Endothelial cell of umbilical vein (primary cell): ENCODE measurements at regions not wholly inside any gene's neighbourhood (a gene's known extent, or its start where the extent isn't known, plus 50 kb on each side); places are given as distances from the start of the nearest gene placed in this dataset.

Experiments
- BruUV-seq: library from RNA; stranded (reverse); fragments of 400-500 nt; replicated peaks from 2 replicates; lab custom pipeline; 2021; lab: Mats Ljungman, UMichigan
- CTCF ChIA-PET: fragments of 300-600, 350-600 bp; sonication (Branson Sonifier 250); formaldehyde crosslinking; loops from one replicate; lab custom pipeline; 2021; ENCODE audit warnings: antibody characterized with exemption, inconsistent platforms; lab: Charles Lee
- POLR2A ChIA-PET: fragments of 300-600, 350-600 bp; sonication (Branson Sonifier 250); formaldehyde crosslinking; loops from one replicate; lab custom pipeline; 2021; ENCODE audit warnings: antibody characterized with exemption, inconsistent platforms; lab: Charles Lee
- DNase-seq: peaks from one replicate; pipeline ENCODE4 v3.0.0-alpha.2; 2011; ENCODE audit warnings: low read depth, low spot score
- FAIRE-seq: peaks from 2 replicates; lab custom pipeline; 2011; peaks lifted over from hg19 to GRCh38; lab: Jason Lieb, UNC
- H2AFZ ChIP-seq: 2 replicates; pipeline ENCODE4 v1.6.0; 2012; ENCODE audit warnings: low read depth, low read length, control low read depth, inconsistent platforms
- H3K27ac ChIP-seq: 2 replicates; pipeline ENCODE4 v1.5.1; 2011; ENCODE audit warnings: low read depth, mild to moderate bottlenecking, control low read depth, low read length, moderate library complexity; ENCODE audit not compliant: insufficient read depth
- H3K27me3 ChIP-seq, 2 experiments: 2 replicates each; pipeline versions ENCODE4 v1.6.0 to v1.6.1; 2011; ENCODE audit warnings: low read length in 2 of 2, mixed read lengths in 1 of 2; ENCODE audit not compliant: control insufficient read depth in 2 of 2, insufficient read depth in 2 of 2
- H3K36me3 ChIP-seq, 2 experiments: 2 replicates in 1 of 2; 3 replicates in 1 of 2; pipeline ENCODE4 v1.5.1; 2011; ENCODE audit warnings: low read length in 2 of 2, mild to moderate bottlenecking in 1 of 2, moderate library complexity in 1 of 2; ENCODE audit not compliant: control insufficient read depth in 2 of 2, insufficient read depth in 2 of 2; ENCODE audit errors: extremely low read depth in 1 of 2
- H3K4me1 ChIP-seq: 3 replicates; pipeline ENCODE4 v1.5.1; 2011; ENCODE audit warnings: mild to moderate bottlenecking, low read length; ENCODE audit not compliant: control insufficient read depth, insufficient read depth; ENCODE audit errors: extremely low read depth
- H3K4me2 ChIP-seq: 2 replicates; pipeline ENCODE4 v1.6.1; 2011; ENCODE audit warnings: low read length, control low read depth, mixed read lengths; ENCODE audit not compliant: insufficient read depth
- H3K4me3 ChIP-seq, 3 experiments: fragments of 200-600 bp in 1 of 3; sonication (generic), shearing (Covaris generic) in 1 of 3; replicated peaks in 1 of 3; 2 replicates each; pipeline ENCODE4 v1.5.1; 2011 to 2016; ENCODE audit warnings: control low read depth in 3 of 3, low read length in 3 of 3, mild to moderate bottlenecking in 2 of 3, inconsistent platforms in 1 of 3, low read depth in 1 of 3, moderate library complexity in 1 of 3; ENCODE audit not compliant: insufficient read depth in 1 of 3
- H3K79me2 ChIP-seq: 2 replicates; pipeline ENCODE4 v1.6.0; 2012; ENCODE audit warnings: low read length, inconsistent platforms; ENCODE audit not compliant: control insufficient read depth, insufficient read depth
- H3K9ac ChIP-seq: replicated peaks from 2 replicates; pipeline ENCODE3; 2011; ENCODE audit warnings: low read length, control low read depth; ENCODE audit not compliant: insufficient read depth; ENCODE audit errors: extremely low read depth
- H3K9me1 ChIP-seq: replicated peaks from 3 replicates; pipeline ENCODE4 v1.6.0; 2011; ENCODE audit warnings: mild to moderate bottlenecking, low read length; ENCODE audit not compliant: control insufficient read depth, insufficient read depth; ENCODE audit errors: extremely low read depth
- H3K9me3 ChIP-seq: replicated peaks from 2 replicates; pipeline ENCODE4 v1.5.1; 2012; ENCODE audit warnings: low read length, inconsistent platforms; ENCODE audit not compliant: control insufficient read depth, insufficient read depth
- H4K20me1 ChIP-seq: replicated peaks from 2 replicates; pipeline ENCODE3; 2011; ENCODE audit warnings: mild to moderate bottlenecking, low read length; ENCODE audit not compliant: control insufficient read depth, insufficient read depth; ENCODE audit errors: extremely low read depth
- CTCF ChIP-seq, 2 donors: IDR thresholded peaks; 1 replicate in 1 of 2; 2 replicates in 1 of 2; pipeline ENCODE4 v1.5.1; 2011; ENCODE audit warnings: low read length in 2 of 2, mild to moderate bottlenecking in 2 of 2, moderate library complexity in 2 of 2, control low read depth in 1 of 2, inconsistent platforms in 1 of 2, low read depth in 1 of 2; ENCODE audit not compliant: insufficient read depth in 1 of 2; ENCODE audit errors: extremely low read depth in 1 of 2
- EZH2 ChIP-seq: IDR thresholded peaks from 2 replicates; pipeline ENCODE4 v1.6.1; 2012; ENCODE audit warnings: borderline replicate concordance, low read depth, mild to moderate bottlenecking, moderate library complexity, low read length, inconsistent platforms; ENCODE audit not compliant: severe bottlenecking
- FOS ChIP-seq: IDR thresholded peaks from 2 replicates; pipeline ENCODE4 v1.6.1; 2011; ENCODE audit warnings: mild to moderate bottlenecking, low read length, moderate library complexity, borderline replicate concordance; ENCODE audit not compliant: insufficient read depth
- GATA2 ChIP-seq: IDR thresholded peaks from 2 replicates; pipeline ENCODE4 v1.7.0; 2011; ENCODE audit warnings: low read depth, mild to moderate bottlenecking, moderate library complexity, mixed read lengths, low read length; ENCODE audit not compliant: insufficient read length, insufficient read depth
- JUN ChIP-seq: IDR thresholded peaks from 2 replicates; pipeline ENCODE4 v1.6.1; 2011; ENCODE audit warnings: borderline replicate concordance, low read depth; ENCODE audit not compliant: insufficient read length, insufficient read depth
- MAX ChIP-seq: IDR thresholded peaks from 2 replicates; pipeline ENCODE4 v1.6.1; 2011; ENCODE audit not compliant: insufficient read depth, insufficient read length
- MYC ChIP-seq: IDR thresholded peaks from one replicate; pipeline ENCODE4 v1.6.1; 2011; ENCODE audit warnings: mild to moderate bottlenecking, low read depth, low read length
- POLR2A ChIP-seq: IDR thresholded peaks from 2 replicates; pipeline ENCODE4 v1.6.1; 2012; ENCODE audit warnings: low read depth, mild to moderate bottlenecking, control low read depth, low read length
- POLR2AphosphoS5 ChIP-seq: IDR thresholded peaks from 2 replicates; pipeline ENCODE4 v1.6.1; 2012; ENCODE audit warnings: low read depth, mild to moderate bottlenecking, control low read depth, low read length, moderate library complexity; ENCODE audit not compliant: insufficient read depth
- dilution Hi-C: fragments of 300-500 bp; cut with MboI; formaldehyde crosslinking; loops from one replicate; pipeline ENCODE4 v1.15.0; 2019; ENCODE audit warnings: low sequenced_read_pairs; ENCODE audit not compliant: extremely low pct_ligation_motif_present
- intact Hi-C: fragments of 100-400 bp; cut with micrococcal nuclease; formaldehyde crosslinking; loops from one replicate; pipeline ENCODE4 v1.10.0; 2022

- Histone ChIP-seq H3K9me3 (peaks cover 5% of the 10 kb centered on the region), H3K9ac (no peak overlapping the region), H3K27ac (no peak overlapping the region), H3K4me1 (no peaks in the 10 kb centered on the region), H4K20me1 (no peaks in the 10 kb centered on the region), H3K79me2 (no peaks in the 10 kb centered on the region), H3K36me3 (no peaks in the 10 kb centered on the region), H3K27me3 (no peaks in the 10 kb centered on the region), H2AFZ (no peak overlapping the region), H3K4me3 (no peak overlapping the region), H3K4me2 (no peak overlapping the region), H3K9me1 (no peaks in the 10 kb centered on the region)
- intact Hi-C loops (no loop called here), dilution Hi-C loops (no loop called here)
- BruUV-seq, result no TSS peak
- DNase-seq (no peak), FAIRE-seq (no peak)
- no peak for TF ChIP-seq JUN
- no peak for TF ChIP-seq CTCF (IDR thresholded peaks at IDR 0.05; ENCODE audit: extremely low read depth in 1 of 2, insufficient read depth in 1 of 2, low read depth in 1 of 2, low read length in 2 of 2)
- TF ChIP-seq GATA2, result no peak
- no peak for TF ChIP-seq POLR2A
- no peak for TF ChIP-seq FOS
- no peak for TF ChIP-seq EZH2
- no peak for TF ChIP-seq MYC
- no peak for TF ChIP-seq MAX
- TF ChIP-seq POLR2AphosphoS5, result no peak
- CTCF ChIA-PET, result no interaction called here
- POLR2A ChIA-PET, result no interaction called here
Observed at GRCh38 chr19:31733591-31733990, 384.4 kb upstream of the TSHZ3 start.
